ACC112 (cell line): ENCODE measurements at regions not wholly inside any gene's neighbourhood (a gene's known extent, or its start where the extent isn't known, plus 50 kb on each side); places are given as distances from the start of the nearest gene placed in this dataset.
"Not testable (repeated sequence)": the region's sequence is repeated elsewhere in the genome, so short reads cannot be mapped to it uniquely, and the experiment has no call there.

Source experiments
- H2AFZ ChIP-seq: fragments of 200-600 bp; sonication (generic); one replicate; pipeline ENCODE4 v1.6.0; 2017; ENCODE audit warnings: antibody characterized with exemption, low read length; ENCODE audit not compliant: unreplicated experiment
- H3K27ac ChIP-seq: fragments of 200-600 bp; sonication (generic); 2 replicates; pipeline ENCODE4 v1.5.1; 2014; ENCODE audit warnings: low read depth, mild to moderate bottlenecking, antibody characterized with exemption, low read length, moderate library complexity
- H3K27me3 ChIP-seq: fragments of 200-600 bp; sonication (generic); 2 replicates; pipeline ENCODE4 v1.6.1; 2014; ENCODE audit warnings: mild to moderate bottlenecking, antibody characterized with exemption, low read length, moderate library complexity, mixed read lengths; ENCODE audit not compliant: insufficient read depth
- H3K36me3 ChIP-seq: fragments of 200-600 bp; sonication (generic); 2 replicates; pipeline ENCODE4 v1.6.1; 2016; ENCODE audit warnings: mild to moderate bottlenecking, antibody characterized with exemption, low read length, moderate library complexity, mixed read lengths; ENCODE audit not compliant: insufficient read depth
- H3K4me1 ChIP-seq: fragments of 200-600 bp; sonication (generic); one replicate; pipeline ENCODE4 v1.6.1; 2016; ENCODE audit warnings: low read length, mixed read lengths; ENCODE audit not compliant: insufficient read depth, unreplicated experiment, control insufficient read depth
- H3K4me3 ChIP-seq: fragments of 200-600 bp; sonication (generic); 2 replicates; pipeline ENCODE4 v1.5.1; 2014; ENCODE audit warnings: mild to moderate bottlenecking, low read depth, low read length
- H3K79me2 ChIP-seq: fragments of 200-600 bp; sonication (generic); one replicate; pipeline ENCODE4 v1.6.0; 2016; ENCODE audit warnings: low read length; ENCODE audit not compliant: control insufficient read depth, unreplicated experiment, insufficient read depth

GRCh38 chr20:47979361-47980095, 194.2 kb upstream of the SULF2 start:
- H3K36me3 ChIP-seq, H3K79me2 ChIP-seq, H3K4me3 ChIP-seq, H2AFZ ChIP-seq, H3K4me1 ChIP-seq, H3K27me3 ChIP-seq, H3K27ac ChIP-seq: not testable (repeated sequence)

GRCh38 chr20:47978428-47979120, 193.3 kb upstream of the SULF2 start:
- H3K36me3 ChIP-seq, H2AFZ ChIP-seq, H3K79me2 ChIP-seq, H3K4me1 ChIP-seq, H3K4me3 ChIP-seq, H3K27me3 ChIP-seq, H3K27ac ChIP-seq: not testable (repeated sequence)

DNA sequence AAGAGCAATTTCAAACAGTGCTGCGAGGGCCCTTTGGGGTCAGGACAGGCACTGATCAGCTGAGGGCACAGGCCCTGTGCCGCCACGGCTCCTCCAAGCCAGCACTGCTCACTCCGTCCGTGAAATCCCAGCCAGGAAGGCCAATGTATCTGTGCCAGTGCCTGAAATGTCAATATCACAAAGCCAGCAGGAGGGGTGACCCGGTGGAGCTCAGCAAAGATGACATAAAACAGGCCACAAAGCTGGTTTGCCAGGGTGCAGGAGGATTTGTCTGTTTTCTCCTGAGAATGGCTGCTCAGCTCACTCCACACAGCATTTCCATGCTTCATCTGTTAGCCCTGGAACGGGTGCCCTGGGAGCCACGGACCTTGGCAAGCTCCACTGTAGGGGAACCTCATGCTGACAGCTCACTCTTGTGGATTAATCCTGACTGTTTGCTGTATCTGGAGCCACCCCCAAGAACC, 192.5 kb upstream of the SULF2 start:
- not testable (repeated sequence) for H3K27me3 ChIP-seq, H3K27ac ChIP-seq, H2AFZ ChIP-seq

GRCh38 chr20:47977017-47977788, 191.9 kb upstream of the SULF2 start:
- not testable (repeated sequence) for H3K27me3 ChIP-seq, H3K4me3 ChIP-seq, H2AFZ ChIP-seq, H3K27ac ChIP-seq, H3K79me2 ChIP-seq, H3K4me1 ChIP-seq, H3K36me3 ChIP-seq

More for the DNA sequence above, 192.5 kb upstream of the SULF2 start:
- H3K36me3 ChIP-seq, H3K79me2 ChIP-seq, H3K4me3 ChIP-seq, H3K4me1 ChIP-seq: not testable (repeated sequence)

GRCh38 chr20:47974234-47974878, 189.1 kb upstream of the SULF2 start:
- Histone ChIP-seq H3K27ac (no peak overlapping the region), H3K4me1 (no peaks in the 10 kb centered on the region), H2AFZ (no peak overlapping the region)

DNA sequence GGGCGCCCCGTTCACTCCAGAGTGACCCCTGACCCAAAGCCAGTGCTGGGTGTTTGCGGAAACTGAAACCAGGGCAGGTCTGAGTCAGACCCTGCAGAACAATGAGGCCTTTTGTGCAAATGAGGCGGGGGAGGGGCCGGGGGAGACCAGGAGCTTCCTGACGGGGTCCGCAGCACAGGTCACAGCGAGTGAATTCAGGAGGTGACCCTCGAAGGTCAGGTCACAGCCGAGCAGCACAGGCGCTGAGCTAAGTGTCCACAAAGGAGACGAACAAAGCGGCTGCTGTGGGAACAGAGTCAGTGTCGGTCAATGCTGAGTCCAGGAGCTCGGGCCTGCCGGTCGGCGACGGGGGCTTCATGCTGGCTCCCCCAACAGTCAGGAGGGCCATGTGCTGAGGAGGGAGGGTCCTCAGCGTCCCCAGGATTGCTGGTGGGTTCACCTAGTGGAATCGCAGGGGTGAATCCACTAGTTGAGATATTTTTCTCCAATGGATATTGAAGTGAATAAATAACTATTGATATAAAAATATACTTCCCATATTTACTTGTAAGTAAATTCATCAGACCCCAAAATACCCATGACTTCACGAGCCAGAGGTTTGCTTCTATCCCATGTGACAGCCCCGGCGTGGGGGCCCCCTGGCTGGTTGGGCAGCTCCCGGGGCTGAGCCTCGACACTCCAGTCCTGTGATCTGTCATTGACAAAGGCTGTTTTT, 188.4 kb upstream of the SULF2 start:
- H3K27ac ChIP-seq = no peak overlapping the region
- H3K4me3 ChIP-seq = no peak overlapping the region
- no peaks in the 10 kb centered on the region for H3K36me3 ChIP-seq
- H2AFZ ChIP-seq = no peak overlapping the region
- H3K79me2 ChIP-seq = no peaks in the 10 kb centered on the region
- no peaks in the 10 kb centered on the region for H3K4me1 ChIP-seq
- H3K27me3 ChIP-seq = no peaks in the 10 kb centered on the region

More at GRCh38 chr20:47974234-47974878, 189.1 kb upstream of the SULF2 start:
- Histone ChIP-seq H3K79me2 (no peaks in the 10 kb centered on the region), H3K4me3 (no peak overlapping the region), H3K36me3 (no peaks in the 10 kb centered on the region), H3K27me3 (no peaks in the 10 kb centered on the region)

- Histone ChIP-seq H3K27me3 (no peaks in the 10 kb centered on the region), H3K27ac (no peak overlapping the region), H2AFZ (no peak overlapping the region), H3K4me1 (no peaks in the 10 kb centered on the region), H3K36me3 (no peaks in the 10 kb centered on the region), H3K4me3 (no peak overlapping the region), H3K79me2 (no peaks in the 10 kb centered on the region)
Observed at GRCh38 chr20:47972916-47973309, 187.6 kb upstream of the SULF2 start.

GRCh38 chr20:47972297-47972915, 187.1 kb upstream of the SULF2 start:
- H3K27me3 ChIP-seq, H3K4me1 ChIP-seq, H3K79me2 ChIP-seq, H3K4me3 ChIP-seq, H2AFZ ChIP-seq, H3K27ac ChIP-seq, H3K36me3 ChIP-seq: not testable (repeated sequence)

- Histone ChIP-seq H3K36me3 (no peaks in the 10 kb centered on the region), H3K4me1 (no peaks in the 10 kb centered on the region), H3K27me3 (no peaks in the 10 kb centered on the region), H3K79me2 (no peaks in the 10 kb centered on the region), H3K27ac (no peak overlapping the region), H3K4me3 (no peak overlapping the region), H2AFZ (no peak overlapping the region)
Observed at GRCh38 chr20:47971058-47971791, 185.9 kb upstream of the SULF2 start.
